ENCODE measurements at regions not wholly inside any gene's neighbourhood (a gene's known extent, or its start where the extent isn't known, plus 50 kb on each side); places are given as distances from the start of the nearest gene placed in this dataset.

- no peak for TF ChIP-seq CTCF (IDR thresholded peaks at IDR 0.05)
- TF ChIP-seq POLR2A (IDR thresholded peaks at IDR 0.05): no peak
- no peak for TF ChIP-seq POLR2AphosphoS5 (IDR thresholded peaks at IDR 0.05)
Observed at GRCh38 chr6:81802356-81802755, 49.9 kb upstream of the TENT5A start.
